GM12892 (cell line): ENCODE measurements at regions not wholly inside any gene's neighbourhood (a gene's known extent, or its start where the extent isn't known, plus 50 kb on each side); places are given as distances from the start of the nearest gene placed in this dataset.

Source experiments
- POLR2A ChIP-seq: IDR thresholded peaks from 2 replicates; pipeline ENCODE4 v1.6.1; 2011; ENCODE audit warnings: low read depth, low read length, control low read depth
- POLR2AphosphoS5 ChIP-seq: IDR thresholded peaks from 2 replicates; pipeline ENCODE4 v1.6.1; 2011; ENCODE audit warnings: low read depth, low read length, control low read depth
- TAF1 ChIP-seq: IDR thresholded peaks from 2 replicates; pipeline ENCODE4 v1.6.1; 2011; ENCODE audit warnings: low read depth, mild to moderate bottlenecking, control low read depth, low read length, borderline replicate concordance

GRCh38 chr11:15494740-15495139 lies 380.0 kb downstream of the INSC start:
- TF ChIP-seq POLR2A, result no peak
- no peak for TF ChIP-seq TAF1
- TF ChIP-seq POLR2AphosphoS5, result no peak
